ENCODE measurements at regions not wholly inside any gene's neighbourhood (a gene's known extent, or its start where the extent isn't known, plus 50 kb on each side); places are given as distances from the start of the nearest gene placed in this dataset.

GRCh38 chr16:65961476-65962143 lies 404.9 kb upstream of the CDH5 start:
- TF ChIP-seq CTCF (IDR thresholded peaks at IDR 0.05 in 2 of 3, conservative IDR thresholded peaks at IDR 0.05 in 1 of 3; ENCODE audit: borderline replicate concordance in 1 of 3, insufficient read depth in 1 of 3, low read depth in 2 of 3, low read length in 2 of 3): no peak
- TF ChIP-seq TCF7L2 (IDR thresholded peaks at IDR 0.05; ENCODE audit: borderline replicate concordance, extremely low read depth, insufficient read depth, insufficient read length): no peak
- no peak for TF ChIP-seq POLR2A (IDR thresholded peaks at IDR 0.05; ENCODE audit: borderline replicate concordance, extremely low read depth, insufficient read depth, insufficient read length)
- no peak for TF ChIP-seq ZFX (IDR thresholded peaks at IDR 0.05)
- no peak for TF ChIP-seq EZH2 (IDR thresholded peaks at IDR 0.05)
- no peak for TF ChIP-seq CBX3 (IDR thresholded peaks at IDR 0.05; ENCODE audit: low read depth)
- TF ChIP-seq REST (IDR thresholded peaks at IDR 0.05; ENCODE audit: low read depth): no peak
- TF ChIP-seq EZH2phosphoT487 (IDR thresholded peaks at IDR 0.05; ENCODE audit: borderline replicate concordance): no peak
